Karpas-422 (cell line): ENCODE measurements at regions not wholly inside any gene's neighbourhood (a gene's known extent, or its start where the extent isn't known, plus 50 kb on each side); places are given as distances from the start of the nearest gene placed in this dataset.
"Not testable (repeated sequence)": the region's sequence is repeated elsewhere in the genome, so short reads cannot be mapped to it uniquely, and the experiment has no call there.

Experiments used
- DNase-seq: peaks from one replicate; pipeline ENCODE4 v3.0.0-alpha.2; 2015
- H2AFZ ChIP-seq: fragments of 200-600 bp; sonication (generic); 2 replicates; pipeline ENCODE4 v1.6.1; 2014; ENCODE audit warnings: antibody characterized with exemption, low read length, mixed read lengths
- H3K27ac ChIP-seq: fragments of 200-600 bp; sonication (generic); 2 replicates; pipeline ENCODE4 v1.5.1; 2014; ENCODE audit warnings: mild to moderate bottlenecking, low read length, moderate library complexity
- H3K27me3 ChIP-seq: fragments of 200-600 bp; sonication (generic); 2 replicates; pipeline ENCODE4 v1.6.1; 2014; ENCODE audit warnings: low read length, mixed read lengths
- H3K36me3 ChIP-seq: fragments of 200-600 bp; sonication (generic); 2 replicates; pipeline ENCODE4 v1.6.1; 2014; ENCODE audit warnings: low read length, mixed read lengths; ENCODE audit not compliant: insufficient read depth
- H3K4me1 ChIP-seq: fragments of 200-600 bp; sonication (generic); 2 replicates; pipeline ENCODE4 v1.6.1; 2014; ENCODE audit warnings: mild to moderate bottlenecking, low read length, mixed read lengths
- H3K4me2 ChIP-seq: fragments of 200-600 bp; sonication (generic); 2 replicates; pipeline ENCODE4 v1.6.1; 2014; ENCODE audit warnings: low read length, low read depth, mild to moderate bottlenecking; ENCODE audit not compliant: poor library complexity, severe bottlenecking
- H3K4me3 ChIP-seq: fragments of 200-600 bp; sonication (generic); 2 replicates; pipeline ENCODE4 v1.5.1; 2014; ENCODE audit warnings: mild to moderate bottlenecking, antibody characterized with exemption, low read length, mixed read lengths
- H3K79me2 ChIP-seq: fragments of 200-600 bp; sonication (generic); 2 replicates; pipeline ENCODE4 v1.6.1; 2014; ENCODE audit warnings: mild to moderate bottlenecking, low read length, mixed read lengths
- H3K9ac ChIP-seq: fragments of 200-600 bp; sonication (generic); 2 replicates; pipeline ENCODE4 v1.6.0; 2014; ENCODE audit warnings: low read length
- H3K9me2 ChIP-seq: fragments of 200-600 bp; sonication (generic), shearing (Covaris generic); replicated peaks from 2 replicates; pipeline ENCODE4 v1.6.0; 2014; ENCODE audit warnings: mild to moderate bottlenecking, low read length, moderate library complexity; ENCODE audit not compliant: insufficient read depth
- H3K9me3 ChIP-seq: fragments of 300-700, 200-600 bp; sonication (generic); 2 replicates; pipeline ENCODE4 v1.6.1; 2014; ENCODE audit warnings: low read length, mixed read lengths
- H4K20me1 ChIP-seq: fragments of 200-600 bp; sonication (generic); 2 replicates; pipeline ENCODE4 v1.6.1; 2014; ENCODE audit warnings: mild to moderate bottlenecking, antibody characterized with exemption, low read length, low read depth; ENCODE audit not compliant: insufficient read depth

GRCh38 chr3:187812496-187812895 is 67.2 kb upstream of the BCL6 start:
- Histone ChIP-seq H3K9ac (no peak overlapping the region), H3K9me2 (no peaks in the 10 kb centered on the region), H3K79me2 (no peaks in the 10 kb centered on the region), H3K27ac (no peak overlapping the region), H3K4me2 (no peak overlapping the region), H4K20me1 (no peaks in the 10 kb centered on the region), H3K36me3 (no peaks in the 10 kb centered on the region), H3K9me3 (peaks cover 2% of the 10 kb centered on the region; the same call in 1 of the 2 replicates), H3K27me3 (no peaks in the 10 kb centered on the region), H2AFZ (no peak overlapping the region), H3K4me3 (no peak overlapping the region), H3K4me1 (peaks cover 15% of the 10 kb centered on the region)
- no peak for DNase-seq

GRCh38 chr3:187813198-187813597 is 67.9 kb upstream of the BCL6 start:
- H3K4me3 ChIP-seq, result no peak overlapping the region
- H3K4me1 ChIP-seq, result peaks cover 15% of the 10 kb centered on the region
- H3K36me3 ChIP-seq, result no peaks in the 10 kb centered on the region
- no peak overlapping the region for H3K9ac ChIP-seq
- H4K20me1 ChIP-seq, result no peaks in the 10 kb centered on the region
- H3K27ac ChIP-seq, result no peak overlapping the region
- no peaks in the 10 kb centered on the region for H3K9me2 ChIP-seq
- no peaks in the 10 kb centered on the region for H3K27me3 ChIP-seq
- H3K9me3 ChIP-seq, result peaks cover 5% of the 10 kb centered on the region; the same call in 1 of the 2 replicates
- no peak overlapping the region for H2AFZ ChIP-seq
- no peak overlapping the region for H3K4me2 ChIP-seq
- H3K79me2 ChIP-seq, result no peaks in the 10 kb centered on the region
- DNase-seq, result no peak

GRCh38 chr3:187817766-187818165 is 72.5 kb upstream of the BCL6 start:
- not testable (repeated sequence) for H3K4me3 ChIP-seq, H3K4me2 ChIP-seq, H3K27me3 ChIP-seq, H3K36me3 ChIP-seq, H3K9me2 ChIP-seq, H4K20me1 ChIP-seq, H3K4me1 ChIP-seq, H3K9ac ChIP-seq, H3K27ac ChIP-seq, H3K79me2 ChIP-seq, H2AFZ ChIP-seq, H3K9me3 ChIP-seq, DNase-seq

- no peak for DNase-seq
- H3K36me3 ChIP-seq, result no peaks in the 10 kb centered on the region
- H3K4me2 ChIP-seq, result no peak overlapping the region
- H3K4me3 ChIP-seq, result no peak overlapping the region
- H3K79me2 ChIP-seq, result no peaks in the 10 kb centered on the region
- no peak overlapping the region for H3K9ac ChIP-seq
- no peak overlapping the region for H3K27ac ChIP-seq
- H2AFZ ChIP-seq, result no peak overlapping the region
- no peaks in the 10 kb centered on the region for H3K4me1 ChIP-seq
- no peaks in the 10 kb centered on the region for H4K20me1 ChIP-seq
- no peaks in the 10 kb centered on the region for H3K27me3 ChIP-seq
- peaks cover 5% of the 10 kb centered on the region; the same call in 1 of the 2 replicates for H3K9me3 ChIP-seq
- H3K9me2 ChIP-seq, result no peaks in the 10 kb centered on the region
Measured at GRCh38 chr3:187821616-187822317, 76.5 kb upstream of the BCL6 start.

GRCh38 chr3:187822402-187822801 is 77.1 kb upstream of the BCL6 start:
- no peaks in the 10 kb centered on the region for H3K36me3 ChIP-seq
- H3K27ac ChIP-seq, result no peak overlapping the region
- H2AFZ ChIP-seq, result no peak overlapping the region
- no peak overlapping the region for H3K9ac ChIP-seq
- no peaks in the 10 kb centered on the region for H3K79me2 ChIP-seq
- DNase-seq, result no peak
- no peaks in the 10 kb centered on the region for H3K9me2 ChIP-seq
- H3K4me1 ChIP-seq, result no peaks in the 10 kb centered on the region
- H3K4me2 ChIP-seq, result no peak overlapping the region
- no peaks in the 10 kb centered on the region for H3K27me3 ChIP-seq
- H3K9me3 ChIP-seq, result peaks cover 3% of the 10 kb centered on the region; the same call in 1 of the 2 replicates
- H4K20me1 ChIP-seq, result no peaks in the 10 kb centered on the region
- no peak overlapping the region for H3K4me3 ChIP-seq

- Histone ChIP-seq H3K4me3 (no peak overlapping the region), H3K9ac (no peak overlapping the region)
- DNase-seq, result no peak
Measured at GRCh38 chr3:187823746-187824145, 78.5 kb upstream of the BCL6 start.

GRCh38 chr3:187827723-187828122 is 82.5 kb upstream of the BCL6 start:
- H3K4me1 ChIP-seq, result peaks cover 23% of the 10 kb centered on the region
- H2AFZ ChIP-seq, result no peak overlapping the region
- no peak for DNase-seq
- no peak overlapping the region for H3K9ac ChIP-seq
- no peaks in the 10 kb centered on the region for H3K36me3 ChIP-seq
- no peak overlapping the region for H3K4me2 ChIP-seq
- H4K20me1 ChIP-seq, result no peaks in the 10 kb centered on the region
- H3K9me3 ChIP-seq, result no peaks in the 10 kb centered on the region
- no peaks in the 10 kb centered on the region for H3K79me2 ChIP-seq
- no peak overlapping the region for H3K4me3 ChIP-seq
- H3K9me2 ChIP-seq, result no peaks in the 10 kb centered on the region
- H3K27me3 ChIP-seq, result no peaks in the 10 kb centered on the region
- no peak overlapping the region for H3K27ac ChIP-seq

More at GRCh38 chr3:187823746-187824145, 78.5 kb upstream of the BCL6 start:
- Histone ChIP-seq H3K36me3 (no peaks in the 10 kb centered on the region), H2AFZ (no peak overlapping the region), H3K27ac (no peak overlapping the region), H3K4me2 (no peak overlapping the region), H3K79me2 (no peaks in the 10 kb centered on the region), H3K27me3 (no peaks in the 10 kb centered on the region), H3K4me1 (peaks cover 6% of the 10 kb centered on the region), H3K9me3 (no peaks in the 10 kb centered on the region), H4K20me1 (no peaks in the 10 kb centered on the region), H3K9me2 (no peaks in the 10 kb centered on the region)

- DNase-seq, result peak; percentile 78
- no peaks in the 10 kb centered on the region for H3K9me3 ChIP-seq
Measured at GRCh38 chr3:187828579-187829452, 83.5 kb upstream of the BCL6 start.

More at GRCh38 chr3:187828579-187829452, 83.5 kb upstream of the BCL6 start:
- Histone ChIP-seq H2AFZ (no peak overlapping the region; the same call in 1 of the 2 replicates), H3K36me3 (no peaks in the 10 kb centered on the region), H4K20me1 (no peaks in the 10 kb centered on the region), H3K4me3 (no peak overlapping the region), H3K27ac (peak overlapping the region; percentile 20), H3K4me1 (peaks cover 23% of the 10 kb centered on the region), H3K27me3 (no peaks in the 10 kb centered on the region), H3K4me2 (peak overlapping the region; percentile 23), H3K9me2 (no peaks in the 10 kb centered on the region), H3K9ac (peak overlapping the region; percentile 21), H3K79me2 (no peaks in the 10 kb centered on the region)
